ENCODE measurements at regions not wholly inside any gene's neighbourhood (a gene's known extent, or its start where the extent isn't known, plus 50 kb on each side); places are given as distances from the start of the nearest gene placed in this dataset.

DNA sequence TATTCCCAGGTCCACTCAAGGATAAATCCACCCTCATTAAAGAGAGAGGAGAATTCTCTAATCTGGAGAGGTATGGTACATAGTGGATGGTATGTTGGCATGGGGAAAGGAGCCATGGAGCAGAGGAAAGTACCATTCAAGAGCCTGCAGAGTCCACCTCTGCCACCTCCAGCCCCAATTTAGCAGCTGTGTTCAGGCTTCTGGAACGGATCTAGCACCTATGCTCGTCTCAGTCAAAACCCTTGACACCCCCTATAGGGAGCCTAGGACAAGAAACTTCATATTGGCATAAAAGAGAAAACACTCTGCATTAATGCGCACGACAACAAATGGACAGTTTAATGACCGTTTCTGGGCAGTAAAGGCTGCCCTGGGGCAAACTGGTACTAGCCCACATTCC is 161.1 kb upstream of the FAM78B start:
- Histone ChIP-seq H3K27ac (no peak overlapping the region), H3K79me2 (ENCODE audit: insufficient read depth) (no peaks in the 10 kb centered on the region), H3K27me3 (replicated peaks; ENCODE audit: insufficient read depth) (no peaks in the 10 kb centered on the region), H3K9ac (no peak overlapping the region), H3K4me3 (no peak overlapping the region), H2AFZ (no peak overlapping the region), H3K4me2 (ENCODE audit: unreplicated experiment) (no peak overlapping the region), H3F3A (ENCODE audit: insufficient read depth) (no peaks in the 10 kb centered on the region), H3K9me2 (ENCODE audit: insufficient read depth) (no peaks in the 10 kb centered on the region), H3K9me3 (ENCODE audit: low read depth) (no peaks in the 10 kb centered on the region), H4K20me1 (ENCODE audit: insufficient read depth) (no peaks in the 10 kb centered on the region), H3K4me1 (ENCODE audit: insufficient read depth) (no peaks in the 10 kb centered on the region), H3K36me3 (ENCODE audit: low read depth) (no peaks in the 10 kb centered on the region)
- TF ChIP-seq EZH2 (IDR thresholded peaks at IDR 0.05; ENCODE audit: insufficient read depth, poor library complexity, severe bottlenecking): no peak
- TF ChIP-seq EZH2phosphoT487 (IDR thresholded peaks at IDR 0.05; ENCODE audit: insufficient read depth, low read depth): no peak
- no peak for DNase-seq
- in situ Hi-C loops (cut with MboI): no loop called here
- WGBS, 2 experiments (ENCODE audit: low coverage in 1 of 2, low lambda C conversion rate in 2 of 2, missing lambda C conversion rate in 2 of 2): 19 to 22% methylated on average over 5 of the region's 5 CpGs

DNA sequence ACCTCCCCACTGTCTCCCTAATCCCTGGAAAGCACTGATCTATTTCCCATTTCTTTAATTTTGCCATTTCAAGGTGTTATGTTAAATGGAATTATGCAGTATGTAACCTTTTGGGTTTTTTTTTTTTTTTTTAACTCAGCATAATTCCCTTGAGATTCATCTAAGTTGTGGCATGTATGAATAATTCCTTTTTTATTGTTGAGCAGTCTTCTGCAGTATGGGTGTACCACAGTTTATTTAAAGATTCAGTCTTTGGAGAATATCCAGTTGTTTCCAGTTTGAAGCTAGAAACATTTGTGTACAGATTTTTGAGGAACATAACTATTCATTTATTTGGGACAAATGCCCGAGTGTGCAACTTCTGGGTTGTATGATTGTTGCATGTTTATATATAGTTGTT is 162.2 kb upstream of the FAM78B start:
- no peak overlapping the region for H3K27ac ChIP-seq
- H4K20me1 ChIP-seq (ENCODE audit: insufficient read depth): no peaks in the 10 kb centered on the region
- no peaks in the 10 kb centered on the region for H3F3A ChIP-seq (ENCODE audit: insufficient read depth)
- no peaks in the 10 kb centered on the region for H3K36me3 ChIP-seq (ENCODE audit: low read depth)
- H3K4me1 ChIP-seq (ENCODE audit: insufficient read depth): no peaks in the 10 kb centered on the region
- TF ChIP-seq EZH2 (IDR thresholded peaks at IDR 0.05; ENCODE audit: insufficient read depth, poor library complexity, severe bottlenecking): no peak
- TF ChIP-seq EZH2phosphoT487 (IDR thresholded peaks at IDR 0.05; ENCODE audit: insufficient read depth, low read depth): no peak
- H2AFZ ChIP-seq: no peak overlapping the region
- H3K9me2 ChIP-seq (ENCODE audit: insufficient read depth): no peaks in the 10 kb centered on the region
- in situ Hi-C loops (cut with MboI): no loop called here
- H3K9ac ChIP-seq: no peak overlapping the region
- no peak overlapping the region for H3K4me3 ChIP-seq
- H3K9me3 ChIP-seq (ENCODE audit: low read depth): no peaks in the 10 kb centered on the region
- no peak overlapping the region for H3K4me2 ChIP-seq (ENCODE audit: unreplicated experiment)
- 12 to 19% methylated on average over 1 of the region's 1 CpG for WGBS, 2 experiments (ENCODE audit: low coverage in 1 of 2, low lambda C conversion rate in 2 of 2, missing lambda C conversion rate in 2 of 2)
- no peaks in the 10 kb centered on the region for H3K27me3 ChIP-seq (replicated peaks; ENCODE audit: insufficient read depth)
- H3K79me2 ChIP-seq (ENCODE audit: insufficient read depth): no peaks in the 10 kb centered on the region
- DNase-seq: no peak

DNA sequence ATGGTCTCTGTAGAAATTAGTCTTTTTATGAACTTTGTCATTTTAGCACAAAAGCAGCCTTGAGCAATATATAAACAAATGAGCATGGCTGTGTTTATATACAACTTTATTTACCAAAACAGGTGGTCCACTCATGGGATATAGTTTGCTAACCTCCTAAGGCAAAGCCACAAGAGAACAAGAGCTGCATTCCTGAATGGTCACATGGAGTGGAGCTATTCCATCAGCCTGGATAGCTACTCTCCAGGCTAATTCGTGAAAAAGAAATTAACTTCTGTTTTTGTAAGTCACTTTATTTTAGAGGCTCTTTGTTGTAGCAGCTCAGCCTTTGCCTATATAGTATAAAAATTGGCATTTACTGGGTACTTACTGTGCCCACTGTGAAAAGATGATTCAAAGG is 163.3 kb upstream of the FAM78B start:
- Histone ChIP-seq H3K9me3 (ENCODE audit: low read depth) (no peaks in the 10 kb centered on the region), H3K27me3 (replicated peaks; ENCODE audit: insufficient read depth) (no peaks in the 10 kb centered on the region), H3K4me1 (ENCODE audit: insufficient read depth) (no peaks in the 10 kb centered on the region), H3K4me2 (ENCODE audit: unreplicated experiment) (no peak overlapping the region), H3K36me3 (ENCODE audit: low read depth) (no peaks in the 10 kb centered on the region), H4K20me1 (ENCODE audit: insufficient read depth) (no peaks in the 10 kb centered on the region), H3K79me2 (ENCODE audit: insufficient read depth) (no peaks in the 10 kb centered on the region), H2AFZ (no peak overlapping the region), H3K4me3 (no peak overlapping the region), H3F3A (ENCODE audit: insufficient read depth) (no peaks in the 10 kb centered on the region), H3K9ac (no peak overlapping the region), H3K27ac (no peak overlapping the region), H3K9me2 (ENCODE audit: insufficient read depth) (no peaks in the 10 kb centered on the region)
- in situ Hi-C loops (cut with MboI): no loop called here
- TF ChIP-seq EZH2phosphoT487 (IDR thresholded peaks at IDR 0.05; ENCODE audit: insufficient read depth, low read depth) (no peak), EZH2 (IDR thresholded peaks at IDR 0.05; ENCODE audit: insufficient read depth, poor library complexity, severe bottlenecking) (no peak)
- 0 to 5% methylated on average over 1 of the region's 1 CpG for WGBS, 2 experiments (ENCODE audit: low coverage in 1 of 2, low lambda C conversion rate in 2 of 2, missing lambda C conversion rate in 2 of 2)
- DNase-seq: no peak

DNA sequence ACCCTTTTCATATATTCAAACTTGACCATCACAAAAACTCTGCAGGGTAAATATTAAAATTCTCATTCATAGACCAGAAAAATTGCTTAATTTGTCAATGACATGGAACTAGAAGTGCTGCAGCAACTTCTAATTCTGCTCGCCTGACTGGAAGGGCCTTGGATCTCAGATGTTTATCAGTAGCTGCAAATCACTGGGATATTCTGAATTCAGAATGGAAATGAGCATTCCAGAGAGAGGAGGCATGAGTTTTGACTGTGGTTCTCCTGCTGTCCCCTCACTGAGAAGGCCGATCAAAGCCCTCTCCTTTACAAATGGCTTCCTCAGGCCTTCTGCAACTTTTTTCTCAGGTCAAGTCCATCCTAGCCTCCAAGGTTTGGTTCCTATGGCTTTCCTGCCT is 171.3 kb upstream of the FAM78B start:
- Histone ChIP-seq H3K36me3 (ENCODE audit: low read depth) (no peaks in the 10 kb centered on the region), H3K9ac (no peak overlapping the region), H3K9me2 (ENCODE audit: insufficient read depth) (no peaks in the 10 kb centered on the region), H3K27me3 (replicated peaks; ENCODE audit: insufficient read depth) (no peaks in the 10 kb centered on the region), H4K20me1 (ENCODE audit: insufficient read depth) (no peaks in the 10 kb centered on the region), H2AFZ (no peak overlapping the region), H3K79me2 (ENCODE audit: insufficient read depth) (no peaks in the 10 kb centered on the region), H3K4me3 (no peak overlapping the region), H3K27ac (no peak overlapping the region), H3K4me1 (ENCODE audit: insufficient read depth) (no peaks in the 10 kb centered on the region), H3F3A (ENCODE audit: insufficient read depth) (no peaks in the 10 kb centered on the region), H3K9me3 (ENCODE audit: low read depth) (no peaks in the 10 kb centered on the region), H3K4me2 (ENCODE audit: unreplicated experiment) (no peak overlapping the region)
- no peak for DNase-seq
- in situ Hi-C loops (cut with MboI): no loop called here
- WGBS, 2 experiments (ENCODE audit: low coverage in 1 of 2, low lambda C conversion rate in 2 of 2, missing lambda C conversion rate in 2 of 2): 26 to 44% methylated on average over 2 of the region's 2 CpGs
- TF ChIP-seq EZH2 (IDR thresholded peaks at IDR 0.05; ENCODE audit: insufficient read depth, poor library complexity, severe bottlenecking) (no peak), EZH2phosphoT487 (IDR thresholded peaks at IDR 0.05; ENCODE audit: insufficient read depth, low read depth) (no peak)

DNA sequence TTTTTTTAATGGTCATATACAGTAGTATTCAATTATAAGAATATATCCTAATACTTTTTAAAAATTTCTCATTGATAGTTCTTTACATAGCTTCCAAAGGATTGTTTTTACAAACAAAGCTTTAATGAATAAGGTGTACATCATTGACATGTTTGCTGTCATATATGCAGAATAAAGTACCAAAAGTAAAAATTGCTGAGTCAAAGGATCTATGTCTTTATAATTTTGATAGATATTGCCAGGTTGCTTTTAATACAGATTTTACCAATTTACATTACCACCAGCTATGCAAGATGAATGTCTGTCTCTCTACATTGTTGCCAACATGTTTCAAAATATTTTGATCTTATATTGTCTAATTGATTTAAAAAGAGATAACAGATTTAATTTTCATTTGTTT is 173.9 kb upstream of the FAM78B start:
- Histone ChIP-seq H2AFZ (no peak overlapping the region), H3K9me2 (ENCODE audit: insufficient read depth) (no peaks in the 10 kb centered on the region), H3F3A (ENCODE audit: insufficient read depth) (no peaks in the 10 kb centered on the region), H3K4me2 (ENCODE audit: unreplicated experiment) (no peak overlapping the region), H4K20me1 (ENCODE audit: insufficient read depth) (no peaks in the 10 kb centered on the region), H3K4me3 (no peak overlapping the region), H3K27ac (no peak overlapping the region), H3K4me1 (ENCODE audit: insufficient read depth) (no peaks in the 10 kb centered on the region), H3K36me3 (ENCODE audit: low read depth) (no peaks in the 10 kb centered on the region), H3K9me3 (ENCODE audit: low read depth) (no peaks in the 10 kb centered on the region), H3K79me2 (ENCODE audit: insufficient read depth) (no peaks in the 10 kb centered on the region), H3K27me3 (replicated peaks; ENCODE audit: insufficient read depth) (no peaks in the 10 kb centered on the region), H3K9ac (no peak overlapping the region)
- no peak for TF ChIP-seq EZH2 (IDR thresholded peaks at IDR 0.05; ENCODE audit: insufficient read depth, poor library complexity, severe bottlenecking)
- TF ChIP-seq EZH2phosphoT487 (IDR thresholded peaks at IDR 0.05; ENCODE audit: insufficient read depth, low read depth): no peak
- no peak for DNase-seq
- in situ Hi-C loops (cut with MboI): no loop called here

Data from GM23248 (cell line).